ENCODE measurements at regions not wholly inside any gene's neighbourhood (a gene's known extent, or its start where the extent isn't known, plus 50 kb on each side); places are given as distances from the start of the nearest gene placed in this dataset.

DNA sequence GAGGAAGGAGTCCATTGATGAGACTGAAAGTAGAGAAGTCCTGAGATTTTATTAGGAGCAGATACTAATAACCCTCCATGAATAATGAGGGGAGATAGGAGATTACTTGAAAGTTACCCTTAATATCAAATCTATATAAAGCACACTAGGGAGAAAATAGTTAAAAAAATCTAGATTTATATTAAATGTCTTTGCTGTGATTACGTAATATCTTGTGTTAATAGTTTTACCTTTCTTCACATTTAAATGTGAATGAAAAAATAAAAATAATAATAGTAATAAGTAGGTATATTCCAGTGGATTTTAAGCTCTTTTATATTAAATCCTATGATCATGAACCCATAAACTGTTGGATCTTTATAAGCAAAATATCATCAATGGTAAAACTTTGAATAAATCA, 267.3 kb upstream of the SYT10 start:
- no peak overlapping the region for H2BK5ac ChIP-seq (ENCODE audit: insufficient read length, low read length)
- no peak overlapping the region for H4K5ac ChIP-seq (ENCODE audit: insufficient read length, low read depth, low read length)
- Mint-ChIP-seq H3K4me1 (no peaks in the 10 kb centered on the region), H3K27ac (no peak overlapping the region), H3K4me3 (no peak overlapping the region), H3K27me3 (ENCODE audit: low read depth) (no peaks in the 10 kb centered on the region), H3K36me3 (ENCODE audit: insufficient read depth in 1 of 3, low read depth in 3 of 3) (no peaks in the 10 kb centered on the region), H3K9me3 (no peaks in the 10 kb centered on the region)
- H3K27ac ChIP-seq (ENCODE audit: insufficient read length, low read depth, low read length): no peak overlapping the region
- DNase-seq: no peak
- no peak overlapping the region for H3K4me2 ChIP-seq (ENCODE audit: insufficient read depth, insufficient read length, low read length)
- no peak overlapping the region for H4K8ac ChIP-seq (replicated peaks; ENCODE audit: insufficient read length, low read depth, low read length)
- WGBS (ENCODE audit: extremely low coverage, insufficient read length, low lambda C conversion rate): no CpG with 5 or more reads among the region's 1 CpG
- H2BK15ac ChIP-seq (ENCODE audit: low read depth, low read length): no peak overlapping the region
- H3K23me2 ChIP-seq (ENCODE audit: insufficient read length, low read depth, low read length, poor library complexity, severe bottlenecking): no peaks in the 10 kb centered on the region
- no peak overlapping the region for H2AFZ ChIP-seq (ENCODE audit: low read length)
- TF ChIP-seq, protein P1, sequence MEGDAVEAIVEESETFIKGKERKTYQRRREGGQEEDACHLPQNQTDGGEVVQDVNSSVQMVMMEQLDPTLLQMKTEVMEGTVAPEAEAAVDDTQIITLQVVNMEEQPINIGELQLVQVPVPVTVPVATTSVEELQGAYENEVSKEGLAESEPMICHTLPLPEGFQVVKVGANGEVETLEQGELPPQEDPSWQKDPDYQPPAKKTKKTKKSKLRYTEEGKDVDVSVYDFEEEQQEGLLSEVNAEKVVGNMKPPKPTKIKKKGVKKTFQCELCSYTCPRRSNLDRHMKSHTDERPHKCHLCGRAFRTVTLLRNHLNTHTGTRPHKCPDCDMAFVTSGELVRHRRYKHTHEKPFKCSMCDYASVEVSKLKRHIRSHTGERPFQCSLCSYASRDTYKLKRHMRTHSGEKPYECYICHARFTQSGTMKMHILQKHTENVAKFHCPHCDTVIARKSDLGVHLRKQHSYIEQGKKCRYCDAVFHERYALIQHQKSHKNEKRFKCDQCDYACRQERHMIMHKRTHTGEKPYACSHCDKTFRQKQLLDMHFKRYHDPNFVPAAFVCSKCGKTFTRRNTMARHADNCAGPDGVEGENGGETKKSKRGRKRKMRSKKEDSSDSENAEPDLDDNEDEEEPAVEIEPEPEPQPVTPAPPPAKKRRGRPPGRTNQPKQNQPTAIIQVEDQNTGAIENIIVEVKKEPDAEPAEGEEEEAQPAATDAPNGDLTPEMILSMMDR (conservative IDR thresholded peaks at IDR 0.05): no peak
- no peaks in the 10 kb centered on the region for H3K4me1 ChIP-seq (ENCODE audit: insufficient read depth, low read length)
- no peaks in the 10 kb centered on the region for H4K20me1 ChIP-seq (ENCODE audit: control insufficient read depth, insufficient read depth, insufficient read length)
- H3K9ac ChIP-seq (ENCODE audit: extremely low read depth, insufficient read length, low read length): no peak overlapping the region
- H2BK12ac ChIP-seq (ENCODE audit: insufficient read length, low read depth, low read length): no peak overlapping the region
- no peaks in the 10 kb centered on the region for H3K79me2 ChIP-seq (ENCODE audit: insufficient read depth, low read length)
- H3K27me3 ChIP-seq (ENCODE audit: insufficient read depth, low read length): no peaks in the 10 kb centered on the region
- no peak overlapping the region for H3K14ac ChIP-seq (ENCODE audit: insufficient read depth, low read length)
- no peak overlapping the region for H3K18ac ChIP-seq (ENCODE audit: insufficient read length, low read depth, low read length)
- no peak overlapping the region for H3K23ac ChIP-seq (ENCODE audit: insufficient read length, low read depth, low read length)
- no peak overlapping the region for H2BK20ac ChIP-seq (ENCODE audit: low read depth, low read length, poor library complexity, severe bottlenecking)
- no peaks in the 10 kb centered on the region for H3K79me1 ChIP-seq (ENCODE audit: insufficient read depth, low read depth, low read length, poor library complexity, severe bottlenecking)
- H3K9me3 ChIP-seq (ENCODE audit: control insufficient read depth, low read depth, low read length): no peaks in the 10 kb centered on the region
- no peak overlapping the region for H4K91ac ChIP-seq (ENCODE audit: insufficient read length, low read depth, low read length)
- H3K4ac ChIP-seq (ENCODE audit: low read depth, low read length): no peak overlapping the region
- no peak overlapping the region for H2BK120ac ChIP-seq (ENCODE audit: low read depth, low read length, poor library complexity, severe bottlenecking)
- no peak overlapping the region for H3K56ac ChIP-seq (ENCODE audit: insufficient read length, low read depth, low read length)
- no peak overlapping the region for H3T11ph ChIP-seq (ENCODE audit: low read length)
- no peak overlapping the region for H2AK5ac ChIP-seq (ENCODE audit: insufficient read length, low read length)

Data from H9 (cell line).